SK-N-SH (cell line): ENCODE measurements at regions not wholly inside any gene's neighbourhood (a gene's known extent, or its start where the extent isn't known, plus 50 kb on each side); places are given as distances from the start of the nearest gene placed in this dataset.

ENCODE experiments used
- CTCF ChIA-PET: fragments of 300-600, 350-600 bp; formaldehyde crosslinking; extraction: SDS; loops from one replicate; lab custom pipeline; 2021; lab: Yijun Ruan, JAX
- POLR2A ChIA-PET: fragments of 350-600 bp; sonication (Branson Sonifier 250); formaldehyde crosslinking; extraction: SDS; loops from one replicate; lab custom pipeline; 2020; ENCODE audit warnings: antibody characterized with exemption, inconsistent platforms; lab: Yijun Ruan, JAX
- DNase-seq: peaks from one replicate; pipeline ENCODE4 v3.0.0; 2012
- H2AFZ ChIP-seq: fragments of 200-600 bp; sonication (generic); 2 replicates; pipeline ENCODE4 v1.8.1; 2016; ENCODE audit warnings: antibody characterized with exemption, mild to moderate bottlenecking, low read depth
- H3F3A ChIP-seq: fragments of 200-600 bp; sonication (generic); replicated peaks from 2 replicates; pipeline ENCODE3; 2016; ENCODE audit warnings: antibody characterized with exemption, mild to moderate bottlenecking; ENCODE audit not compliant: insufficient read depth
- H3K27ac ChIP-seq, 2 experiments: fragments of 200-500 bp in 1 of 2; fragments of 200-600 bp in 1 of 2; sonication (Bioruptor generic) in 1 of 2; sonication (generic), shearing (Covaris generic) in 1 of 2; 2 replicates each; pipeline versions ENCODE4 v1.5.1 to v1.6.1; 2014 to 2016; ENCODE audit warnings: low read depth in 2 of 2, inconsistent platforms in 1 of 2, low read length in 1 of 2, mild to moderate bottlenecking in 1 of 2, mixed read lengths in 1 of 2
- H3K27me3 ChIP-seq: fragments of 200-600 bp; sonication (generic), shearing (Covaris generic); 2 replicates; pipeline ENCODE4 v1.6.1; 2016; ENCODE audit warnings: mixed run types; ENCODE audit not compliant: insufficient read depth
- H3K36me3 ChIP-seq, 2 experiments: fragments of 200-500 bp in 1 of 2; fragments of 200-600 bp in 1 of 2; sonication (Bioruptor generic) in 1 of 2; sonication (generic) in 1 of 2; replicated peaks in 1 of 2; 2 replicates each; pipeline versions ENCODE3 to v1.5.1; 2014 to 2016; ENCODE audit warnings: low read length in 1 of 2, mild to moderate bottlenecking in 1 of 2; ENCODE audit not compliant: insufficient read depth in 2 of 2, control insufficient read depth in 1 of 2
- H3K4me1 ChIP-seq, 2 experiments: fragments of 200-500 bp in 1 of 2; fragments of 200-600 bp in 1 of 2; sonication (Bioruptor generic) in 1 of 2; sonication (generic), shearing (Covaris generic) in 1 of 2; 2 replicates each; pipeline versions ENCODE4 v1.5.1 to v1.6.1; 2014 to 2016; ENCODE audit warnings: low read depth in 1 of 2, low read length in 1 of 2, mixed run types in 1 of 2; ENCODE audit not compliant: insufficient read depth in 2 of 2, control insufficient read depth in 1 of 2
- H3K4me2 ChIP-seq: fragments of 200-600 bp; sonication (generic), shearing (Covaris generic); 2 replicates; pipeline ENCODE4 v1.6.1; 2017; ENCODE audit warnings: mixed run types
- H3K4me3 ChIP-seq, 2 experiments: fragments of 200-500 bp in 1 of 2; fragments of 200-600 bp in 1 of 2; sonication (Bioruptor generic) in 1 of 2; sonication (generic), shearing (Covaris generic) in 1 of 2; 2 replicates each; pipeline versions ENCODE4 v1.5.1 to v1.8.1; 2014 to 2016; ENCODE audit warnings: low read depth in 2 of 2, inconsistent platforms in 1 of 2, low read length in 1 of 2, mild to moderate bottlenecking in 1 of 2, mixed read lengths in 1 of 2, moderate library complexity in 1 of 2
- H3K79me2 ChIP-seq: fragments of 200-600 bp; sonication (generic); 2 replicates; pipeline ENCODE4 v1.8.1; 2017; ENCODE audit warnings: mild to moderate bottlenecking; ENCODE audit not compliant: insufficient read depth
- H3K9ac ChIP-seq: fragments of 200-600 bp; sonication (generic); 2 replicates; pipeline ENCODE4 v1.6.1; 2017; ENCODE audit warnings: mixed run types
- H3K9me2 ChIP-seq: fragments of 200-600 bp; sonication (generic); 2 replicates; pipeline ENCODE4 v1.6.1; 2017; ENCODE audit warnings: mixed run types
- H3K9me3 ChIP-seq: fragments of 200-600 bp; sonication (generic); 2 replicates; pipeline ENCODE4 v1.6.1; 2017; ENCODE audit warnings: mixed run types, mild to moderate bottlenecking, moderate library complexity
- H4K20me1 ChIP-seq: fragments of 200-600 bp; sonication (generic); 2 replicates; pipeline ENCODE4 v1.6.1; 2017; ENCODE audit warnings: mild to moderate bottlenecking, mixed run types; ENCODE audit not compliant: insufficient read depth
- ELF1 ChIP-seq: IDR thresholded peaks from 2 replicates; pipeline ENCODE4 v1.4.0; 2012
- EZH2phosphoT487 ChIP-seq: fragments of 200-600 bp; sonication (generic); IDR thresholded peaks from 2 replicates; pipeline ENCODE4 v1.6.1; 2017; ENCODE audit warnings: low read depth, mixed run types, mild to moderate bottlenecking, antibody characterized with exemption, moderate library complexity, borderline replicate concordance
- FOXM1 ChIP-seq: IDR thresholded peaks from 2 replicates; pipeline ENCODE4 v1.4.0; 2012; ENCODE audit warnings: low read depth, mild to moderate bottlenecking
- GATA2 ChIP-seq: sonication (generic); formaldehyde crosslinking; IDR thresholded peaks from 2 replicates; pipeline ENCODE4 v1.5.0; 2020; ENCODE audit warnings: mild to moderate bottlenecking, missing genetic modification reagents
- JUND ChIP-seq: IDR thresholded peaks from 2 replicates; pipeline ENCODE4 v1.4.0; 2012
- MEF2A ChIP-seq: IDR thresholded peaks from 2 replicates; pipeline ENCODE4 v1.4.0; 2012; ENCODE audit warnings: low read depth, borderline replicate concordance
- MXI1 ChIP-seq: IDR thresholded peaks from 2 replicates; pipeline ENCODE4 v1.6.1; 2012; ENCODE audit warnings: mild to moderate bottlenecking, low read depth, low read length, improper control_type of control experiment
- NFIC ChIP-seq: IDR thresholded peaks from 2 replicates; pipeline ENCODE4 v1.4.0; 2012; ENCODE audit warnings: borderline replicate concordance
- NRF1 ChIP-seq: IDR thresholded peaks from 2 replicates; pipeline ENCODE4 v1.6.1; 2012; ENCODE audit warnings: low read depth, mild to moderate bottlenecking, low read length
- RAD21 ChIP-seq: IDR thresholded peaks from 2 replicates; pipeline ENCODE4 v1.6.1; 2012; ENCODE audit warnings: mild to moderate bottlenecking, low read length
- RCOR1 ChIP-seq: fragments of 150-350 bp; IDR thresholded peaks from 2 replicates; pipeline ENCODE4 v1.6.1; 2017; ENCODE audit warnings: antibody characterized with exemption, low read length
- RFX5 ChIP-seq: IDR thresholded peaks from 2 replicates; pipeline ENCODE4 v1.6.1; 2012; ENCODE audit warnings: mild to moderate bottlenecking, improper control_type of control experiment, low read length
- SMC3 ChIP-seq: IDR thresholded peaks from 2 replicates; pipeline ENCODE4 v1.6.1; 2012; ENCODE audit warnings: low read depth, low read length, improper control_type of control experiment
- TAF1 ChIP-seq: IDR thresholded peaks from 2 replicates; pipeline ENCODE4 v1.6.1; 2012; ENCODE audit warnings: low read depth, mild to moderate bottlenecking, low read length, moderate library complexity, borderline replicate concordance
- TEAD4 ChIP-seq: IDR thresholded peaks from 2 replicates; pipeline ENCODE4 v1.4.0; 2012; ENCODE audit warnings: mild to moderate bottlenecking, borderline replicate concordance; ENCODE audit not compliant: insufficient read depth
- YY1 ChIP-seq: IDR thresholded peaks from 2 replicates; pipeline ENCODE4 v1.4.0; 2012; ENCODE audit warnings: low read depth, mild to moderate bottlenecking
- WGBS: methylation state at CpG from one replicate; pipeline ENCODE4 v1.1.6; 2017; ENCODE audit warnings: low lambda C conversion rate; 5-methylcytosine and 5-hydroxymethylcytosine counted together
- TF ChIP-seq, protein P1 (sequence below): fragments of 150-350 bp; IDR thresholded peaks from 2 replicates; pipeline ENCODE4 v1.6.1; 2017; ENCODE audit warnings: antibody characterized with exemption, low read length, low read depth, borderline replicate concordance
- TF ChIP-seq, protein P2 (sequence below): IDR thresholded peaks from 2 replicates; pipeline ENCODE4 v1.4.0; 2012; ENCODE audit warnings: low read depth
- TF ChIP-seq, protein P3 (sequence below): fragments of 150-350 bp; IDR thresholded peaks from 2 replicates; pipeline ENCODE4 v1.6.1; 2016; ENCODE audit warnings: mild to moderate bottlenecking, low read depth, low read length
- TF ChIP-seq, protein P4 (sequence below): IDR thresholded peaks from 2 replicates; pipeline ENCODE4; 2012

DNA sequence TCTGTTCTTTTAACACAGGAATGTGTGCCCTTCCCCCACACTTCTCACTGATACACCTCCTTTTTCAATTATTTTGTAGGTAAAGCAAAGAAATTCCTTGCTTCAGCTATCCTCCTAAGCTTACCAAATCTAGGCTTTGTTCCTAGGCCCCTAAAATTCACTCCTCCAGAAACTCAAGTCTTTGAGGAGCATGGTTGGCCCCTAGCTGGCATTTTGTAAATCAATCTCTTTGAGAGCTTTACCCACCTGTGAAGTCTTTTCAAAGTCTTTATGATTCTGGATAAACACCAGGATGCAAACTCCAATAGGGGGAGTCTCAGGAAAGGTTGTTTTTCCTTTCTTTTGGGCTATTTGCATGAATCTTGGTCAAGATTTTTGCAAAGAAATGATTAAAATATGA lies 82.9 kb upstream of the ZNF644 start:
- Histone ChIP-seq H2AFZ (no peak overlapping the region), H3K9me3 (no peaks in the 10 kb centered on the region), H3K9ac (no peak overlapping the region), H4K20me1 (no peaks in the 10 kb centered on the region), H3K27ac (no peak overlapping the region), H3K4me2 (no peak overlapping the region), H3F3A (no peaks in the 10 kb centered on the region), H3K4me1 (no peaks in the 10 kb centered on the region), H3K79me2 (no peaks in the 10 kb centered on the region), H3K36me3 (no peaks in the 10 kb centered on the region), H3K4me3 (no peak overlapping the region), H3K9me2 (no peaks in the 10 kb centered on the region), H3K27me3 (no peaks in the 10 kb centered on the region)
- POLR2A ChIA-PET: no interaction called here
- no peak for DNase-seq
- CTCF ChIA-PET: interaction anchor here (1.1 kb wide), 1 partner anchor 61 kb away, joined by 3 read pairs; no protein-coding TSS in a partner anchor
- TF ChIP-seq, protein P1, sequence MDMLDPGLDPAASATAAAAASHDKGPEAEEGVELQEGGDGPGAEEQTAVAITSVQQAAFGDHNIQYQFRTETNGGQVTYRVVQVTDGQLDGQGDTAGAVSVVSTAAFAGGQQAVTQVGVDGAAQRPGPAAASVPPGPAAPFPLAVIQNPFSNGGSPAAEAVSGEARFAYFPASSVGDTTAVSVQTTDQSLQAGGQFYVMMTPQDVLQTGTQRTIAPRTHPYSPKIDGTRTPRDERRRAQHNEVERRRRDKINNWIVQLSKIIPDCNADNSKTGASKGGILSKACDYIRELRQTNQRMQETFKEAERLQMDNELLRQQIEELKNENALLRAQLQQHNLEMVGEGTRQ: no peak
- TF ChIP-seq, protein P2, sequence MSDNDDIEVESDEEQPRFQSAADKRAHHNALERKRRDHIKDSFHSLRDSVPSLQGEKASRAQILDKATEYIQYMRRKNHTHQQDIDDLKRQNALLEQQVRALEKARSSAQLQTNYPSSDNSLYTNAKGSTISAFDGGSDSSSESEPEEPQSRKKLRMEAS: no peak
- no peak for TF ChIP-seq RAD21
- TF ChIP-seq, protein P3, sequence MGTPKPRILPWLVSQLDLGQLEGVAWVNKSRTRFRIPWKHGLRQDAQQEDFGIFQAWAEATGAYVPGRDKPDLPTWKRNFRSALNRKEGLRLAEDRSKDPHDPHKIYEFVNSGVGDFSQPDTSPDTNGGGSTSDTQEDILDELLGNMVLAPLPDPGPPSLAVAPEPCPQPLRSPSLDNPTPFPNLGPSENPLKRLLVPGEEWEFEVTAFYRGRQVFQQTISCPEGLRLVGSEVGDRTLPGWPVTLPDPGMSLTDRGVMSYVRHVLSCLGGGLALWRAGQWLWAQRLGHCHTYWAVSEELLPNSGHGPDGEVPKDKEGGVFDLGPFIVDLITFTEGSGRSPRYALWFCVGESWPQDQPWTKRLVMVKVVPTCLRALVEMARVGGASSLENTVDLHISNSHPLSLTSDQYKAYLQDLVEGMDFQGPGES: no peak
- TF ChIP-seq SMC3: no peak
- TF ChIP-seq GATA2 (CRISPR knock-in tag): no peak
- TF ChIP-seq RFX5: no peak
- no peak for TF ChIP-seq FOXM1
- TF ChIP-seq RCOR1: no peak
- TF ChIP-seq NRF1: no peak
- no peak for TF ChIP-seq ELF1
- TF ChIP-seq, protein P4, sequence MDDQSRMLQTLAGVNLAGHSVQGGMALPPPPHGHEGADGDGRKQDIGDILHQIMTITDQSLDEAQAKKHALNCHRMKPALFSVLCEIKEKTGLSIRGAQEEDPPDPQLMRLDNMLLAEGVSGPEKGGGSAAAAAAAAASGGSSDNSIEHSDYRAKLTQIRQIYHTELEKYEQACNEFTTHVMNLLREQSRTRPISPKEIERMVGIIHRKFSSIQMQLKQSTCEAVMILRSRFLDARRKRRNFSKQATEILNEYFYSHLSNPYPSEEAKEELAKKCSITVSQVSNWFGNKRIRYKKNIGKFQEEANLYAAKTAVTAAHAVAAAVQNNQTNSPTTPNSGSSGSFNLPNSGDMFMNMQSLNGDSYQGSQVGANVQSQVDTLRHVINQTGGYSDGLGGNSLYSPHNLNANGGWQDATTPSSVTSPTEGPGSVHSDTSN: no peak
- no peak for TF ChIP-seq TAF1
- TF ChIP-seq MEF2A: no peak

DNA sequence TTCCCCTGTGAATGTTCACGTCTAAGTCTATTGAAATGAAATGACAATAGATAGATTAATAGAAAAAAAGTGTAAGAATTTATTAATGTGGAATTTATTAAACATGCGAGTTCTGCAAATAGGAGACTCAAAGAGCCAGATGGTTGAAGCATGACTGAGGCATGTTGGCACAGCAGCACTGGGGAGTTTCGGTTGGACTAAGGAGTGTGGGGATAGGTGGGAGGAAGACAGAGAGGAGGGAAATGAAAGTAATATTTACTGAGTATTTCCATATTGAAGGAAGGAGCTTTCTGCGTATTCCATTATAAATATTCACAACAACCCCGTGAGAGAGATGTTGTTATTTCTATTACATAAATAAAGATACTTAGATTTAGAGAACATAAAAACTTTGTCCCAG lies 79.5 kb upstream of the ZNF644 start:
- Histone ChIP-seq H3K27ac (no peak overlapping the region), H3K4me2 (no peak overlapping the region), H3K79me2 (no peaks in the 10 kb centered on the region), H2AFZ (no peak overlapping the region), H3K4me1 (no peaks in the 10 kb centered on the region), H3K9me2 (no peaks in the 10 kb centered on the region), H3K36me3 (no peaks in the 10 kb centered on the region), H4K20me1 (no peaks in the 10 kb centered on the region), H3F3A (no peaks in the 10 kb centered on the region), H3K9ac (no peak overlapping the region), H3K27me3 (no peaks in the 10 kb centered on the region), H3K4me3 (no peak overlapping the region), H3K9me3 (no peaks in the 10 kb centered on the region)
- ChIA-PET CTCF (no interaction called here), POLR2A (no interaction called here)
- no peak for DNase-seq
- WGBS: 54% methylated on average over 5 of the region's 5 CpGs
- no peak for TF ChIP-seq RFX5
- no peak for TF ChIP-seq NFIC
- TF ChIP-seq, protein P3: no peak
- TF ChIP-seq TEAD4: no peak
- TF ChIP-seq EZH2phosphoT487: no peak
- no peak for TF ChIP-seq JUND
- TF ChIP-seq, protein P1: no peak
- no peak for TF ChIP-seq ELF1
- TF ChIP-seq, protein P4: no peak
- TF ChIP-seq FOXM1: no peak
- TF ChIP-seq YY1: no peak
- no peak for TF ChIP-seq MXI1
